K562 (cell line): ENCODE measurements at regions not wholly inside any gene's neighbourhood (a gene's known extent, or its start where the extent isn't known, plus 50 kb on each side); places are given as distances from the start of the nearest gene placed in this dataset.

Source experiments
- ATAC-seq: fragments of 200-7000 bp; cut with Tn5 transposase; 3 replicates; pipeline ENCODE4 v1.9.1; 2020; ENCODE audit warnings: moderate library complexity
- BruUV-seq: library from RNA; stranded (reverse); fragments of 400-500 nt; replicated peaks from 2 replicates; lab custom pipeline; 2021; lab: Mats Ljungman, UMichigan
- CTCF ChIA-PET: fragments of 300-600 bp; formaldehyde crosslinking; extraction: SDS; loops from one replicate; lab custom pipeline; 2021; ENCODE audit warnings: low intra/inter-chr PET ratio; lab: Yijun Ruan, JAX
- POLR2A ChIA-PET: fragments of 300-600, 350-650 bp; sonication (Branson Sonifier 250); formaldehyde crosslinking; extraction: SDS; loops from one replicate; lab custom pipeline; 2021; ENCODE audit warnings: antibody characterized with exemption, inconsistent platforms; lab: Yijun Ruan, JAX
- DNase-seq, 4 experiments: peaks; one replicate each; pipeline versions ENCODE4 v3.0.0 to v3.0.0-alpha.2; 2011 to 2018; ENCODE audit warnings: low spot score in 3 of 4, mixed read lengths in 3 of 4; ENCODE audit errors: extremely low read depth in 1 of 4
- FAIRE-seq: peaks from 2 replicates; lab custom pipeline; 2011; peaks lifted over from hg19 to GRCh38; lab: Jason Lieb, UNC
- H2AFZ ChIP-seq: 2 replicates; pipeline ENCODE4 v1.6.0; 2011; ENCODE audit warnings: low read depth, low read length, control low read depth, inconsistent platforms
- H3K27ac ChIP-seq: fragments of 200-600 bp; 3 replicates; pipeline ENCODE4 v1.8.0; 2011; ENCODE audit warnings: low read depth, mild to moderate bottlenecking, control low read depth, inconsistent platforms, low read length, moderate library complexity, mixed read lengths; ENCODE audit errors: extremely low read depth
- H3K27me3 ChIP-seq, 2 experiments: fragments of 300-600 bp in 1 of 2; 2 replicates in 1 of 2; 3 replicates in 1 of 2; pipeline versions ENCODE4 v1.6.0 to v1.8.0; 2011; ENCODE audit warnings: inconsistent platforms in 2 of 2, low read length in 2 of 2, mild to moderate bottlenecking in 1 of 2, mixed read lengths in 1 of 2, moderate library complexity in 1 of 2; ENCODE audit not compliant: control insufficient read depth in 2 of 2, insufficient read depth in 2 of 2
- H3K36me3 ChIP-seq: fragments of 300-600 bp; 3 replicates; pipeline ENCODE4 v1.8.0; 2011; ENCODE audit warnings: mild to moderate bottlenecking, low read length, inconsistent platforms; ENCODE audit not compliant: control insufficient read depth, insufficient read depth
- H3K4me1 ChIP-seq, 2 experiments: fragments of 200-600 bp in 1 of 2; replicated peaks in 1 of 2; 2 replicates in 1 of 2; 3 replicates in 1 of 2; pipeline versions ENCODE4 v1.5.1 to v1.8.0; 2011; ENCODE audit warnings: inconsistent platforms in 2 of 2, low read length in 2 of 2, mild to moderate bottlenecking in 1 of 2, mixed read lengths in 1 of 2, moderate library complexity in 1 of 2; ENCODE audit not compliant: control insufficient read depth in 2 of 2, insufficient read depth in 2 of 2
- H3K4me2 ChIP-seq: 2 replicates; pipeline ENCODE4 v1.6.1; 2011; ENCODE audit warnings: low read length, control low read depth, inconsistent platforms, mixed read lengths; ENCODE audit not compliant: insufficient read depth
- H3K4me3 ChIP-seq: fragments of 200-600 bp; sonication (generic), shearing (Covaris generic); 2 replicates; pipeline ENCODE4 v1.5.1; 2016; ENCODE audit warnings: control low read depth, inconsistent platforms
- H3K79me2 ChIP-seq: fragments of 200-600 bp; 3 replicates; pipeline ENCODE4 v1.8.0; 2011; ENCODE audit warnings: low read length, inconsistent platforms; ENCODE audit not compliant: control insufficient read depth, insufficient read depth
- H3K9ac ChIP-seq, 2 experiments: 2 replicates each; pipeline versions ENCODE4 v1.6.0 to v1.6.1; 2011; ENCODE audit warnings: low read depth in 2 of 2, low read length in 2 of 2, control low read depth in 1 of 2, inconsistent platforms in 1 of 2, mild to moderate bottlenecking in 1 of 2, mixed read lengths in 1 of 2; ENCODE audit not compliant: insufficient read depth in 1 of 2
- H3K9me1 ChIP-seq: one replicate; pipeline ENCODE4 v1.6.0; 2011; ENCODE audit warnings: inconsistent platforms, mild to moderate bottlenecking, low read length, moderate library complexity; ENCODE audit not compliant: control insufficient read depth, insufficient read depth
- H3K9me3 ChIP-seq: replicated peaks from 2 replicates; pipeline ENCODE4 v1.5.1; 2011; ENCODE audit warnings: low read depth, low read length, inconsistent platforms; ENCODE audit not compliant: control insufficient read depth, insufficient read depth
- H4K20me1 ChIP-seq: replicated peaks from 2 replicates; pipeline ENCODE4 v1.6.1; 2011; ENCODE audit warnings: low read length, inconsistent platforms, mixed read lengths; ENCODE audit not compliant: control insufficient read depth, insufficient read depth
- CBX5 ChIP-seq: IDR thresholded peaks from 2 replicates; pipeline ENCODE4 v1.6.1; 2014; ENCODE audit warnings: low read depth, borderline replicate concordance
- FOSL1 ChIP-seq: fragments of 200-800 bp; sonication (Bioruptor generic); conservative IDR thresholded peaks from 2 replicates; pipeline ENCODE4 v1.6.1; 2016; ENCODE audit warnings: missing genetic modification characterization, missing compliant biosample characterization
- MEF2A ChIP-seq: IDR thresholded peaks from 2 replicates; pipeline ENCODE4 v1.6.1; 2011; ENCODE audit warnings: low read depth, mild to moderate bottlenecking, low read length, moderate library complexity; ENCODE audit not compliant: control insufficient read depth
- MXD1 ChIP-seq: fragments of 250-450 bp; sonication (Bioruptor Pico); IDR thresholded peaks from 2 replicates; pipeline ENCODE4 v1.8.0; 2021; ENCODE audit warnings: borderline replicate concordance, mild to moderate bottlenecking, moderate library complexity; ENCODE audit not compliant: poor library complexity, severe bottlenecking
- PRMT5 ChIP-seq: sonication (generic); formaldehyde crosslinking; IDR thresholded peaks from 2 replicates; pipeline ENCODE4 v1.5.0; 2020; ENCODE audit warnings: missing genetic modification reagents
- TCF3 ChIP-seq: sonication (generic); formaldehyde crosslinking; IDR thresholded peaks from 2 replicates; pipeline ENCODE4 v1.4.0; 2020; ENCODE audit warnings: mild to moderate bottlenecking, missing genetic modification reagents
- TFAP4 ChIP-seq: sonication (generic); formaldehyde crosslinking; IDR thresholded peaks from 2 replicates; pipeline ENCODE4 v1.8.0; 2022; ENCODE audit warnings: missing genetic modification reagents, mild to moderate bottlenecking, moderate library complexity, borderline replicate concordance
- WGBS: fragments of 100-300 bp; shearing (Covaris generic); methylation state at CpG from one replicate; pipeline ENCODE4 v1.1.6; 2016; ENCODE audit warnings: low coverage, mixed read lengths; ENCODE audit not compliant: insufficient coverage; ENCODE audit errors: missing lambda C conversion rate; 5-methylcytosine and 5-hydroxymethylcytosine counted together
- in situ Hi-C: fragments of 300-500 bp; cut with MboI; formaldehyde crosslinking; loops from 4 replicates; pipeline ENCODE4 v1.15.0; 2018; ENCODE audit warnings: inconsistent platforms, mixed read lengths
- intact Hi-C: fragments of 100-400 bp; cut with micrococcal nuclease; formaldehyde crosslinking; loops from 2 replicates; pipeline ENCODE4 v1.14.2; 2022
- TF ChIP-seq, protein P1 (sequence below), 2 experiments: fragments of 450-650 bp; conservative IDR thresholded peaks; 2 replicates each; pipeline ENCODE4 v1.6.1; 2017; ENCODE audit warnings: mild to moderate bottlenecking in 2 of 2, moderate library complexity in 2 of 2
- TF ChIP-seq, protein P2 (sequence below): fragments of 250-450 bp; sonication (Bioruptor Pico); IDR thresholded peaks from 2 replicates; pipeline ENCODE4 v1.4.0; 2020; ENCODE audit warnings: mild to moderate bottlenecking, moderate library complexity

DNA sequence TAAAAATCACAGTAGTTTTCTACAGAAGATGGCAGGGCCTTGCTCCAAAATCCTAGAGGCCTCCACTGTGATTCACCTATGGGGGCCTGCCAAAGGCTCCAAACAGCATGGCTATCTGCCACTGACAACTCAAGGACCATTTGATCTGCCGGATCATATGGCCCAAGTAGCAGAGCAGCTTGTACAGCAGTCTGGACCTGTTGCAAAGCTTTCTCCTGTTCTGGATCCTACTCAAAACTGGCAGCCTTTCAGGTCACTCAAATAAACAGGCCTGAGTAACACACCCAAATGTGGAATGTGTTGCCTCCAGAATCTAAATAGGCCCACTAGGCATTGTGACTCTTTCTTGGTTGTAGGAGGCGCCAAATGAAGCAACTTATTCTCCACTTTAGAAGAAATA lies 1049.3 kb downstream of the PCDH9 start:
- 22% methylated on average over 2 of the region's 2 CpGs for WGBS
- ChIA-PET POLR2A (interaction anchor here (0.9 kb wide), 1 partner anchor 11 kb away, joined by 3 read pairs; no protein-coding TSS in a partner anchor), CTCF (no interaction called here)
- Histone ChIP-seq H3K4me1 (no peaks in the 10 kb centered on the region), H3K79me2 (no peaks in the 10 kb centered on the region), H3K4me2 (no peak overlapping the region), H2AFZ (no peak overlapping the region), H3K27ac (no peak overlapping the region), H3K9me1 (no peaks in the 10 kb centered on the region), H3K27me3 (no peaks in the 10 kb centered on the region), H3K9me3 (no peaks in the 10 kb centered on the region)
- ATAC-seq (no peak), DNase-seq (no peak)
- intact Hi-C loops, result no loop called here
- BruUV-seq, result no TSS peak
- no peak for TF ChIP-seq MXD1 (CRISPR knock-in tag)
- TF ChIP-seq, all 486 proteins: peak for 0
- no peak for FAIRE-seq
- Histone ChIP-seq H3K4me3 (no peak overlapping the region), H3K36me3 (no peaks in the 10 kb centered on the region), H3K9ac (no peak overlapping the region), H4K20me1 (no peaks in the 10 kb centered on the region)
- in situ Hi-C loops, result no loop called here

GRCh38 chr13:66171920-66172319 lies 1058.2 kb downstream of the PCDH9 start:
- in situ Hi-C loops (no loop called here), intact Hi-C loops (no loop called here)
- Histone ChIP-seq H2AFZ (no peak overlapping the region), H3K4me2 (no peak overlapping the region), H3K36me3 (no peaks in the 10 kb centered on the region), H3K9me1 (no peaks in the 10 kb centered on the region), H3K9me3 (no peaks in the 10 kb centered on the region), H3K27me3 (no peaks in the 10 kb centered on the region), H3K27ac (no peak overlapping the region), H3K79me2 (no peaks in the 10 kb centered on the region), H4K20me1 (no peaks in the 10 kb centered on the region), H3K9ac (no peak overlapping the region), H3K4me1 (no peaks in the 10 kb centered on the region), H3K4me3 (no peak overlapping the region)
- 25% methylated on average over 1 of the region's 1 CpG for WGBS
- ChIA-PET POLR2A (no interaction called here), CTCF (no interaction called here)
- ATAC-seq (no peak), FAIRE-seq (no peak), DNase-seq (no peak)
- BruUV-seq, result no TSS peak
- TF ChIP-seq TFAP4 (CRISPR knock-in tag) (no peak), MEF2A (no peak), PRMT5 (CRISPR knock-in tag) (no peak), CBX5 (no peak), TCF3 (CRISPR knock-in tag) (no peak), FOSL1 (no peak)
- TF ChIP-seq, protein P1, sequence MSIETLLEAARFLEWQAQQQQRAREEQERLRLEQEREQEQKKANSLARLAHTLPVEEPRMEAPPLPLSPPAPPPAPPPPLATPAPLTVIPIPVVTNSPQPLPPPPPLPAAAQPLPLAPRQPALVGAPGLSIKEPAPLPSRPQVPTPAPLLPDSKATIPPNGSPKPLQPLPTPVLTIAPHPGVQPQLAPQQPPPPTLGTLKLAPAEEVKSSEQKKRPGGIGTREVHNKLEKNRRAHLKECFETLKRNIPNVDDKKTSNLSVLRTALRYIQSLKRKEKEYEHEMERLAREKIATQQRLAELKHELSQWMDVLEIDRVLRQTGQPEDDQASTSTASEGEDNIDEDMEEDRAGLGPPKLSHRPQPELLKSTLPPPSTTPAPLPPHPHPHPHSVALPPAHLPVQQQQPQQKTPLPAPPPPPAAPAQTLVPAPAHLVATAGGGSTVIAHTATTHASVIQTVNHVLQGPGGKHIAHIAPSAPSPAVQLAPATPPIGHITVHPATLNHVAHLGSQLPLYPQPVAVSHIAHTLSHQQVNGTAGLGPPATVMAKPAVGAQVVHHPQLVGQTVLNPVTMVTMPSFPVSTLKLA (conservative IDR thresholded peaks at IDR 0.05), result no peak
- TF ChIP-seq, protein P2, sequence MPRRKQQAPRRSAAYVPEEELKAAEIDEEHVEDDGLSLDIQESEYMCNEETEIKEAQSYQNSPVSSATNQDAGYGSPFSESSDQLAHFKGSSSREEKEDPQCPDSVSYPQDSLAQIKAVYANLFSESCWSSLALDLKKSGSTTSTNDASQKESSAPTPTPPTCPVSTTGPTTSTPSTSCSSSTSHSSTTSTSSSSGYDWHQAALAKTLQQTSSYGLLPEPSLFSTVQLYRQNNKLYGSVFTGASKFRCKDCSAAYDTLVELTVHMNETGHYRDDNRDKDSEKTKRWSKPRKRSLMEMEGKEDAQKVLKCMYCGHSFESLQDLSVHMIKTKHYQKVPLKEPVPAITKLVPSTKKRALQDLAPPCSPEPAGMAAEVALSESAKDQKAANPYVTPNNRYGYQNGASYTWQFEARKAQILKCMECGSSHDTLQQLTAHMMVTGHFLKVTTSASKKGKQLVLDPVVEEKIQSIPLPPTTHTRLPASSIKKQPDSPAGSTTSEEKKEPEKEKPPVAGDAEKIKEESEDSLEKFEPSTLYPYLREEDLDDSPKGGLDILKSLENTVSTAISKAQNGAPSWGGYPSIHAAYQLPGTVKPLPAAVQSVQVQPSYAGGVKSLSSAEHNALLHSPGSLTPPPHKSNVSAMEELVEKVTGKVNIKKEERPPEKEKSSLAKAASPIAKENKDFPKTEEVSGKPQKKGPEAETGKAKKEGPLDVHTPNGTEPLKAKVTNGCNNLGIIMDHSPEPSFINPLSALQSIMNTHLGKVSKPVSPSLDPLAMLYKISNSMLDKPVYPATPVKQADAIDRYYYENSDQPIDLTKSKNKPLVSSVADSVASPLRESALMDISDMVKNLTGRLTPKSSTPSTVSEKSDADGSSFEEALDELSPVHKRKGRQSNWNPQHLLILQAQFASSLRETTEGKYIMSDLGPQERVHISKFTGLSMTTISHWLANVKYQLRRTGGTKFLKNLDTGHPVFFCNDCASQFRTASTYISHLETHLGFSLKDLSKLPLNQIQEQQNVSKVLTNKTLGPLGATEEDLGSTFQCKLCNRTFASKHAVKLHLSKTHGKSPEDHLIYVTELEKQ, result no peak
